ENCODE measurements at regions not wholly inside any gene's neighbourhood (a gene's known extent, or its start where the extent isn't known, plus 50 kb on each side); places are given as distances from the start of the nearest gene placed in this dataset.

GRCh38 chr20:40953856-40954255 lies 74.8 kb upstream of the TOP1 start (continued):
- TF ChIP-seq HDAC6 (IDR thresholded peaks at IDR 0.05; ENCODE audit: low read depth, low read length) (no peak), TEAD4 (IDR thresholded peaks at IDR 0.05; ENCODE audit: low read depth, low read length) (no peak), POU5F1 (IDR thresholded peaks at IDR 0.05; ENCODE audit: low read depth, low read length) (no peak), SP2 (IDR thresholded peaks at IDR 0.05; ENCODE audit: low read length) (no peak), SAP30 (IDR thresholded peaks at IDR 0.05; ENCODE audit: insufficient read depth, insufficient replicate concordance, low read length) (no peak), RBBP5 (IDR thresholded peaks at IDR 0.05; ENCODE audit: borderline replicate concordance, low read depth, low read length) (no peak), SIX5 (IDR thresholded peaks at IDR 0.05; ENCODE audit: low read depth, low read length) (no peak)
